Mesothelial cell of epicardium (in vitro differentiated cells): ENCODE measurements at regions not wholly inside any gene's neighbourhood (a gene's known extent, or its start where the extent isn't known, plus 50 kb on each side); places are given as distances from the start of the nearest gene placed in this dataset.

Experiments used
- DNase-seq, 2 experiments: peaks; one replicate each; pipeline ENCODE4 v3.0.0; 2021; ENCODE audit warnings: low spot score in 2 of 2; ENCODE audit not compliant: unreplicated experiment in 2 of 2
- H3K27ac Mint-ChIP-seq: 2 replicates; pipeline ENCODE4 v1.8.0; 2021; ENCODE audit warnings: mixed read lengths
- H3K27me3 Mint-ChIP-seq: 2 replicates; pipeline ENCODE4 v1.8.0; 2021; ENCODE audit warnings: low read depth, mixed read lengths
- H3K36me3 Mint-ChIP-seq: 2 replicates; pipeline ENCODE4 v1.8.0; 2021; ENCODE audit warnings: mixed read lengths
- H3K4me1 Mint-ChIP-seq: 2 replicates; pipeline ENCODE4 v1.8.0; 2021; ENCODE audit warnings: mixed read lengths
- H3K4me3 Mint-ChIP-seq: 2 replicates; pipeline ENCODE4 v1.8.0; 2021; ENCODE audit warnings: mild to moderate bottlenecking, moderate library complexity, mixed read lengths
- H3K9me3 Mint-ChIP-seq: 2 replicates; pipeline ENCODE4 v1.8.0; 2021; ENCODE audit warnings: mixed read lengths
- TF ChIP-seq, protein P1 (sequence below): fragments of 200-600 bp; sonication (generic); IDR thresholded peaks from one replicate; pipeline ENCODE4 v1.5.0; 2021; ENCODE audit warnings: antibody characterized with exemption; ENCODE audit not compliant: unreplicated experiment

DNA sequence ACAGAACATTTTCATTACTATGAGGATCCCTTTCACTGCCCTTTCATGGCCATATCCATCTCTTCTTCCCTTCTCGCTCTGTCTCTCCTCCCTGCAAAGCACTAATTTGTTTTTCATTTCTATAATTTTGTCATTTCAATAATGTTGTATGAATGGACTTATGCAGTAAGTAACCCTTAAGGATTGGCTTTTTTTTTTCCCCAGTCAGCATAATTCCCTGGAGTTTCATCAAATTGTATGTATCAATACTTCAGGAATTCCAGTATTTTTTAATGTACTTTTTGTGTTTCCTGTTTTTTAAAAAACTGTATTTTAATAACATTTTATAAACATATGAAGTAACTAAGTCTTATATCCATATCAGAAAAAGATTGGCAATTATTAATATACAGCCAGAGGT lies 1016.0 kb upstream of the SEMA6D start:
- no peaks in the 10 kb centered on the region for H3K27me3 Mint-ChIP-seq
- H3K27ac Mint-ChIP-seq = no peak overlapping the region
- no peak for DNase-seq
- no peak overlapping the region for H3K4me3 Mint-ChIP-seq
- H3K36me3 Mint-ChIP-seq = no peaks in the 10 kb centered on the region
- TF ChIP-seq, protein P1, sequence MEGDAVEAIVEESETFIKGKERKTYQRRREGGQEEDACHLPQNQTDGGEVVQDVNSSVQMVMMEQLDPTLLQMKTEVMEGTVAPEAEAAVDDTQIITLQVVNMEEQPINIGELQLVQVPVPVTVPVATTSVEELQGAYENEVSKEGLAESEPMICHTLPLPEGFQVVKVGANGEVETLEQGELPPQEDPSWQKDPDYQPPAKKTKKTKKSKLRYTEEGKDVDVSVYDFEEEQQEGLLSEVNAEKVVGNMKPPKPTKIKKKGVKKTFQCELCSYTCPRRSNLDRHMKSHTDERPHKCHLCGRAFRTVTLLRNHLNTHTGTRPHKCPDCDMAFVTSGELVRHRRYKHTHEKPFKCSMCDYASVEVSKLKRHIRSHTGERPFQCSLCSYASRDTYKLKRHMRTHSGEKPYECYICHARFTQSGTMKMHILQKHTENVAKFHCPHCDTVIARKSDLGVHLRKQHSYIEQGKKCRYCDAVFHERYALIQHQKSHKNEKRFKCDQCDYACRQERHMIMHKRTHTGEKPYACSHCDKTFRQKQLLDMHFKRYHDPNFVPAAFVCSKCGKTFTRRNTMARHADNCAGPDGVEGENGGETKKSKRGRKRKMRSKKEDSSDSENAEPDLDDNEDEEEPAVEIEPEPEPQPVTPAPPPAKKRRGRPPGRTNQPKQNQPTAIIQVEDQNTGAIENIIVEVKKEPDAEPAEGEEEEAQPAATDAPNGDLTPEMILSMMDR = no peak
- H3K9me3 Mint-ChIP-seq = peaks cover 11% of the 10 kb centered on the region
- H3K4me1 Mint-ChIP-seq = peaks cover 4% of the 10 kb centered on the region

DNA sequence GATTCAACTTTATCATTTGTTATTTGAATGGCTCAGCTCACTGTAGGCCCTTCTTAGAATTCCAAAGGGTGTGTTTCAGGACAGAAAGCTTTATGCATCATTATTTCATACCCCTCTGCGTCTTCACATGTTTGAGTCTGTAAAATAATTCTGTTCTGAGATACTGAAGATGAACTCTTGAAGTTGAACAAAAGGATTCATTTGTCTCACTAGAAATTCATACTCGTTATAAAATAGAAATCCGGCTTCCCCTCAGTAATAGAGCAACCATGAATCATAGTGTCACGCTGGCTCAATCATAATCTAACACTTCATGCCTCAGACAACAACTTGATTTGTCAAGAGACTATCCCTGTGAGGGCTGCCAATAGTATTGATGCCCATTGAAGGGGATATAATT lies 1015.4 kb upstream of the SEMA6D start:
- TF ChIP-seq, protein P1 = no peak
- DNase-seq = no peak
- Mint-ChIP-seq H3K4me3 (no peak overlapping the region), H3K27me3 (no peaks in the 10 kb centered on the region), H3K4me1 (peaks cover 2% of the 10 kb centered on the region), H3K36me3 (peaks cover 4% of the 10 kb centered on the region), H3K27ac (no peak overlapping the region), H3K9me3 (peaks cover 15% of the 10 kb centered on the region)

DNA sequence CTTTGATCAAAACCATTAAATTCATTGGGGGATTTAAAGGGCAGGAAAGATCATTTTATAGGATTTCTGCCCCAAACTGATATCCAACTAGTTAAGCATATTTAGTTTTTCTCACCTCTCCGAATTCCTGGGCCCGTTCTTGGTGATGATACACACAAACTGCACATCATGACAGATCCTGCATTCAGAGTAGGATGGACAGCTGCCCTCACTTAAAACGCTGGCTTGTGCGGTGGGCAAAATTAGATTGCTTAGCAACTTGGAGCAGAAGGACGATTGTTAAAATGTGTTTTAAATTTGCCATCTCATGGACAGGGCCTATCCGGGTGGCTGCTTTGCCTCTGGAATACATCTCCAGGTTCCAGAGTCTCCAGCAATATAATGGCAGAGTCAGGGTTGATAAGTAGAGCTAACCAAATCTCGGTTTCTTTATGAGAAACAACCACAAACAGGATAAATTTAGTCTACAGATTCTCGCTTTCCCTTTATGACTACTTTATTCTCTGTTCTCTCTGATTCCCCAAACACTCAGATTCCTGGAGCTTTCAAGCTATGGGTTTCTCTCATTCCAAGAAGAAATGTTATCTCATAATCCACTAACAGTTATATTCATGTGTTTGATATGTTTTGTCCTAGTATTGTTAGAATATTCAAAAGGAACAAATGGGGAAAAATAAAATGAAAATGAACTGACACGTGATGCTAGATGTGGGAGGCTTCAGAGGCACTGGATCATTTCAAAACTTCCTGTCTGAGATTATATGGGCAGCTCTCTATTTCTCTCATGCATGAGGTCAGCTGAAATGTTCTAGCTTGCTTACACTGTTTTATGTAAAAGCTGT lies 1014.1 kb upstream of the SEMA6D start:
- Mint-ChIP-seq H3K36me3 (peaks cover 7% of the 10 kb centered on the region), H3K9me3 (peaks cover 24% of the 10 kb centered on the region), H3K4me3 (no peak overlapping the region), H3K27ac (peak overlapping the region; percentile 51), H3K27me3 (no peaks in the 10 kb centered on the region), H3K4me1 (peaks cover 4% of the 10 kb centered on the region)
- DNase-seq = no peak
- TF ChIP-seq, protein P1 = no peak

DNA sequence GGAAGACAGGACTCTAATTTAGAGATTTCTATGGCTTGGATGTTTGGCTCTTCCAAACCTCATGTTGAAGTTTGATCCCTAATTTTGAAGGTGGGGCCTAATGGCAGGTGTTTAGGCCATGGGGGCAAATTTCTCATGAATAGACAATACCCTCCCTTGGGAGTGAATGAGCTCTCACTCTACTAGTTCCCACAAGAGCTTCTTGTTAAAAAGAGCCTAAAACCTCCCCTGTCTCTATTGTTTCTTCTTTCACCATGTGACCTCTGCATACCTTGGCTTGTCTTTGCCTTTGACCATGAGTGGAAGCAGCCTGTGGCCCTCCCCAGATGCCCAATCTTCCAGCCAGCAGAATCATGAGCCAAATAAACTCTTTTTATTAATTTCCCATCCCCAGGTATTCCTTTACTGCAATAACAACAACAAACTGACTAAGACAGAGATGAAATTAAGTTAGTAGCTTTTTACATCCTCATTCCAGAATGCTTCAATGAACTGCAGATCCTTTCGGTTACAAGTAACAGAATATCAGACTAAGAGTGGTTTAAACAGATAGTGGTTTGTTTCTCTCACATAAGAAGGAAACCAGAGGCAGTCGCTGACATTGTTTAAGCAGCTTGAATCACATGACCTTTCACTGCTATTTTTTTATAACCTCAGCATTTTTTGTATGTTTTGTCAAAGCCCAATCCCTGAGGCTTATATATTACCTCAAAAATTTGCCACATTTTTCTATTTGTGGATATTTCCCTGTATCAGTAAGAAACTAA lies 1013.3 kb upstream of the SEMA6D start:
- DNase-seq = no peak
- H3K4me1 Mint-ChIP-seq = peaks cover 5% of the 10 kb centered on the region
- TF ChIP-seq, protein P1 = no peak
- no peak overlapping the region for H3K27ac Mint-ChIP-seq
- no peaks in the 10 kb centered on the region for H3K27me3 Mint-ChIP-seq
- no peak overlapping the region for H3K4me3 Mint-ChIP-seq
- peaks cover 7% of the 10 kb centered on the region for H3K36me3 Mint-ChIP-seq
- peaks cover 28% of the 10 kb centered on the region for H3K9me3 Mint-ChIP-seq

DNA sequence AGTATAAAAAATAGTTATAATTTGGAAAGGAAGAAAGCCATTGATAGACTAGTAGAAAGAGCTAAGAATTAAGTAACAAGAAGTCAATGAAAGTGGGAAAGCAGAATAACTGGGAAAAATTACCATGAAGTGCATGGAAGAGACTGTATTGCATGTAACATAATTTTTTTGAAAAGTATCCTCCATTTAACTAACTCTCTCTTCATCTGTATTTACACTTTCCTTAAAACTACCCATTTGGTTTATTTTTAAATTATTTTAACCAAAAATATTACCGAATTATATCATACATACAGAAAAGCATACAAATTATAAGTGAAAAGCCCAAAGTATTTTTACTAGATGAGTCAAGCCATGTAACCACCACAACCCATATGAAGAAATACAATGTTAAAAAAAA lies 1009.9 kb upstream of the SEMA6D start:
- DNase-seq = no peak
- Mint-ChIP-seq H3K27ac (no peak overlapping the region), H3K4me1 (peaks cover 9% of the 10 kb centered on the region), H3K9me3 (peaks cover 28% of the 10 kb centered on the region), H3K27me3 (no peaks in the 10 kb centered on the region), H3K36me3 (peaks cover 7% of the 10 kb centered on the region), H3K4me3 (no peak overlapping the region)
- TF ChIP-seq, protein P1 = no peak
